Body of pancreas (tissue), 4 donors: ENCODE measurements at regions not wholly inside any gene's neighbourhood (a gene's known extent, or its start where the extent isn't known, plus 50 kb on each side); places are given as distances from the start of the nearest gene placed in this dataset.

Experiments
- CTCF ChIP-seq, 7 experiments: fragments of 450-650 bp in 4 of 7; fragments of 200-600 bp in 3 of 7; sonication (generic) in 3 of 7; IDR thresholded peaks; one replicate each; pipeline ENCODE4 v1.5.1; 2016 to 2019; ENCODE audit warnings: antibody characterized with exemption in 7 of 7
- POLR2A ChIP-seq, 3 donors: fragments of 450-650 bp; IDR thresholded peaks; one replicate each; pipeline ENCODE4 v1.6.1; 2016; ENCODE audit warnings: antibody characterized with exemption in 3 of 3, mild to moderate bottlenecking in 2 of 3

GRCh38 chr20:11130554-11131166 is 456.9 kb upstream of the JAG1 start:
- TF ChIP-seq CTCF (IDR thresholded peaks at IDR 0.05) (no peak), POLR2A (IDR thresholded peaks at IDR 0.05) (no peak)
